ENCODE measurements at regions not wholly inside any gene's neighbourhood (a gene's known extent, or its start where the extent isn't known, plus 50 kb on each side); places are given as distances from the start of the nearest gene placed in this dataset.

- no peak for DNase-seq (ENCODE audit: low read depth)
Measured at GRCh38 chr3:18675197-18675596, 250.1 kb upstream of the SATB1 start.

- no peak for DNase-seq (ENCODE audit: low read depth)
Measured at GRCh38 chr3:18672561-18672960, 247.4 kb upstream of the SATB1 start.

GRCh38 chr3:18670759-18671158 is 245.6 kb upstream of the SATB1 start:
- DNase-seq (ENCODE audit: low read depth): no peak

- DNase-seq (ENCODE audit: low read depth): no peak
Measured at GRCh38 chr3:18669374-18669773, 244.2 kb upstream of the SATB1 start.

GRCh38 chr3:18667552-18667951 is 242.4 kb upstream of the SATB1 start:
- no peak for DNase-seq (ENCODE audit: low read depth)

- DNase-seq (ENCODE audit: low read depth): no peak
Measured at GRCh38 chr3:18666655-18667054, 241.5 kb upstream of the SATB1 start.

GRCh38 chr3:18660059-18660458 is 234.9 kb upstream of the SATB1 start:
- no peak for DNase-seq (ENCODE audit: low read depth)

GRCh38 chr3:18657858-18658820 is 233.0 kb upstream of the SATB1 start:
- no peak for DNase-seq (ENCODE audit: low read depth)

GRCh38 chr3:18656866-18657265 is 231.7 kb upstream of the SATB1 start:
- no peak for DNase-seq (ENCODE audit: low read depth)

- no peak for DNase-seq (ENCODE audit: low read depth)
Measured at GRCh38 chr3:18656410-18656809, 231.3 kb upstream of the SATB1 start.

GRCh38 chr3:18655827-18656226 is 230.7 kb upstream of the SATB1 start:
- no peak for DNase-seq (ENCODE audit: low read depth)

GRCh38 chr3:18652781-18653180 is 227.6 kb upstream of the SATB1 start:
- no peak for DNase-seq (ENCODE audit: low read depth)

- DNase-seq (ENCODE audit: low read depth): no peak
Measured at GRCh38 chr3:18650731-18651130, 225.6 kb upstream of the SATB1 start.

GRCh38 chr3:18649666-18650363 is 224.7 kb upstream of the SATB1 start:
- DNase-seq (ENCODE audit: low read depth): no peak

GRCh38 chr3:18648868-18649462 is 223.8 kb upstream of the SATB1 start:
- DNase-seq (ENCODE audit: low read depth): no peak

GRCh38 chr3:18648159-18648558 is 223.0 kb upstream of the SATB1 start:
- no peak for DNase-seq (ENCODE audit: low read depth)

GRCh38 chr3:18645619-18646018 is 220.5 kb upstream of the SATB1 start:
- no peak for DNase-seq (ENCODE audit: low read depth)

GRCh38 chr3:18643281-18643680 is 218.1 kb upstream of the SATB1 start:
- DNase-seq (ENCODE audit: low read depth): no peak

- no peak for DNase-seq (ENCODE audit: low read depth)
Measured at GRCh38 chr3:18641916-18642315, 216.8 kb upstream of the SATB1 start.

GRCh38 chr3:18635215-18635614 is 210.1 kb upstream of the SATB1 start:
- no peak for DNase-seq (ENCODE audit: low read depth)

- DNase-seq (ENCODE audit: low read depth): no peak
Measured at GRCh38 chr3:18634461-18634860, 209.3 kb upstream of the SATB1 start.

GRCh38 chr3:18633002-18633401 is 207.9 kb upstream of the SATB1 start:
- DNase-seq (ENCODE audit: low read depth): no peak

GRCh38 chr3:18630295-18630694 is 205.2 kb upstream of the SATB1 start:
- DNase-seq (ENCODE audit: low read depth): no peak
